ENCODE measurements at regions not wholly inside any gene's neighbourhood (a gene's known extent, or its start where the extent isn't known, plus 50 kb on each side); places are given as distances from the start of the nearest gene placed in this dataset.

- TF ChIP-seq MAX (IDR thresholded peaks at IDR 0.05; ENCODE audit: low read depth, low read length) (no peak), POLR2A (IDR thresholded peaks at IDR 0.05; ENCODE audit: extremely low read depth, insufficient read length) (no peak), MYC (IDR thresholded peaks at IDR 0.05; ENCODE audit: low read depth, low read length) (no peak)
- TF ChIP-seq, protein P1, sequence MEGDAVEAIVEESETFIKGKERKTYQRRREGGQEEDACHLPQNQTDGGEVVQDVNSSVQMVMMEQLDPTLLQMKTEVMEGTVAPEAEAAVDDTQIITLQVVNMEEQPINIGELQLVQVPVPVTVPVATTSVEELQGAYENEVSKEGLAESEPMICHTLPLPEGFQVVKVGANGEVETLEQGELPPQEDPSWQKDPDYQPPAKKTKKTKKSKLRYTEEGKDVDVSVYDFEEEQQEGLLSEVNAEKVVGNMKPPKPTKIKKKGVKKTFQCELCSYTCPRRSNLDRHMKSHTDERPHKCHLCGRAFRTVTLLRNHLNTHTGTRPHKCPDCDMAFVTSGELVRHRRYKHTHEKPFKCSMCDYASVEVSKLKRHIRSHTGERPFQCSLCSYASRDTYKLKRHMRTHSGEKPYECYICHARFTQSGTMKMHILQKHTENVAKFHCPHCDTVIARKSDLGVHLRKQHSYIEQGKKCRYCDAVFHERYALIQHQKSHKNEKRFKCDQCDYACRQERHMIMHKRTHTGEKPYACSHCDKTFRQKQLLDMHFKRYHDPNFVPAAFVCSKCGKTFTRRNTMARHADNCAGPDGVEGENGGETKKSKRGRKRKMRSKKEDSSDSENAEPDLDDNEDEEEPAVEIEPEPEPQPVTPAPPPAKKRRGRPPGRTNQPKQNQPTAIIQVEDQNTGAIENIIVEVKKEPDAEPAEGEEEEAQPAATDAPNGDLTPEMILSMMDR (IDR thresholded peaks at IDR 0.05; ENCODE audit: low read depth, low read length), result no peak
Observed at GRCh38 chr15:99486371-99487336, 79.1 kb upstream of the MEF2A start.
